GM19395 (cell line): ENCODE measurements at regions not wholly inside any gene's neighbourhood (a gene's known extent, or its start where the extent isn't known, plus 50 kb on each side); places are given as distances from the start of the nearest gene placed in this dataset.
"Not testable (repeated sequence)": the region's sequence is repeated elsewhere in the genome, so short reads cannot be mapped to it uniquely, and the experiment has no call there.

Experiments
- ATAC-seq: cut with Tn5 transposase; IDR thresholded peaks from one replicate; pipeline ENCODE4 v1.9.1; 2021; ENCODE audit warnings: mild to moderate bottlenecking, moderate library complexity; ENCODE audit not compliant: unreplicated experiment

DNA sequence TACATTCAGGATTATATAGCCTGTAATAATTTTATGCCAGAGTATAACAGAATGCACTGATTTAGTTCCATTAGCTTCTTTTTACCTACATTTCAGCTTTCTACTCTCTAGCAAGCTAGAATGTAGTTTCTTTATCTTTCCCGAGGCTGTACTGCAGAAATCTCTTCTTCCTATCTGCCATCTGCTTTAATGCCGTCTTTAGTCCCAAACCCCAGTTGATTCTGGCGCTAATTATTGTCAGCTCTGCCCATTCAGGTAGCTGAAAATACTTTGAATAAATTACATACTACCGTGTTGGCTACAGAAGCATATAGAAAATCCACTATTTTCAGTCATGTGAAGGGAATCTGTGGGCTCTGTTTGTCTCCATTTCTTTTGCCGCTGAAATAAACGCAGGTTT, 706.7 kb downstream of the NTRK3 start:
- ATAC-seq = no peak

DNA sequence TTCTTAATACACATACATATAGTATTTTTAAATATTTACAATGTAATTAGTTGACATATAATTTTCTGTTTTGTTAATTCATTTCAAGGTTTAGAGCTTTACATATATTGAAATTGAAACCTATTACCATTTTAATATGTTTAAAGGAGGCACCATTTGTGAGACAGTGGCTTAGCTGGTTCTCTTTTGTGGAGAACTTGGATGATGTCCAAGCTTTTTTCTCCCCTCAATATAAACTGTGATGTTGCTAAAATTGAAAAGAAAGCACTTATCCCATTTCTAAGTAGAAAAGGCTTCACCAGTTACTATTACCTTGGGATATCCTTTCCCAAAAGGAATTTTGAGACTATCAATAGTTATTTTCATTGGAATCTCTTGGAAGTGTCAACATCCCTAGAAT, 707.2 kb downstream of the NTRK3 start:
- ATAC-seq = no peak

- ATAC-seq = not testable (repeated sequence)
Observed at GRCh38 chr15:87548590-87548989, 707.9 kb downstream of the NTRK3 start.

- ATAC-seq = no peak
Observed at GRCh38 chr15:87547470-87548181, 708.9 kb downstream of the NTRK3 start.

DNA sequence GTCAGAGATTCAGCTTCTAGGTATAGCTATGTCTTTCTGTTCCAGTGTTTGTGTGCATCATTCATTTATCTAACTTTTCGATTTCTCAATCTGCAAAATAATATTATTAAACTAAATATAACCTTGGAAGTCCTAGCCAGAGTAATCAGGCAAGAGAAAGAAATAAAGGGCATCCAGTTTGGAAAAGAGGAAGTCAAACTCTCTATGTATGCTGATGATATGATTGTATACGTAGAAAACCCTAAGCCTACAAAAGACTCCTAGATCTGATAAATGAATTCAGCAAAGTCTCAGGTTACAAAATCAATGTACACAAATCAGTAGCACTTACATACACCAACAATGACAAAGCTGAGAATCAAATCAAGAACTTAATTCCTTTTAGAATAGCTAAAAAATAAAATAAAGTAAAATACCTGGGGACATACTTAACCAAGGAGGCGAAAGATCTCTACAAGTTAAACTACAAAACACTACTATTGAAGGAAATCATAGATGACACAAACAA, 718.2 kb downstream of the NTRK3 start:
- ATAC-seq = no peak

- ATAC-seq = no peak
Observed at GRCh38 chr15:87537295-87537694, 719.2 kb downstream of the NTRK3 start.

- not testable (repeated sequence) for ATAC-seq
Observed at GRCh38 chr15:87533637-87534036, 722.9 kb downstream of the NTRK3 start.

DNA sequence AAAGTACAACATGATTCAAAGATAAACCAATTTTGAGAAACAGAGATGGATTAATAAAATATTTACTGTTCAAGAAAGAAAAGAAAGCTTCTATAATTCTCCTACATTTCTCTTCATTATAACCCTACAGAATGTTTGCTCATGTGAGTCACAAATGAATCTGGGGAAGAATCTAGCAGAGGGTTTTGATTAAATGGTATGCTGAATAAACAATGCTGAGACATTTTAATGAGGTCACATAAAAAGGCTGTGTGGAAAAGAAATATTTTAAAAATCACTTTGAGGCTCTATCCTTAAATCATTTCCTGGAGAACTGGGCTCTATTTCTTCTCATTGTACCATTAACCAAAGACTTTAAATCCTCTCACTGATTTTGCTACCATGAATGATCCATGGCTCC, 727.7 kb downstream of the NTRK3 start:
- no peak for ATAC-seq

- no peak for ATAC-seq
Observed at GRCh38 chr15:87527875-87528274, 728.7 kb downstream of the NTRK3 start.

GRCh38 chr15:87527416-87527815, 729.1 kb downstream of the NTRK3 start:
- no peak for ATAC-seq

DNA sequence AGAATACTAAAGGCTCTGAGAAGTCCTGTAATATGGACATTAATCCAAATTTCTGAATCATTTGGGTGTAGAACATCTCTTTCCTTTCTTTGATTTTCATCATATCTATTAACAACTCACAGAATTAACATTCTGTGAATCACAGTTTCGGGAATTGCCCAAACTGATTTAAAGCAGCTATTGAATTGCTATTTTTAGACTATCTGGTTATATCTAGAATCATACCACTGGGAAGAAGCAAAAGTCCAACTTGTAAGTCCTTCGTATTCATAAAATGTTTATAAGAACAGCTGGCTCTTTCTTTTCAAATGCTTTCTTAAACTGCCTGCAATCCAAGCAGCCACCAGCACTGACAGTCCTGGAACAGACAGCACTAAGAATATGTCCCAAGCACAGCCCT, 733.0 kb downstream of the NTRK3 start:
- no peak for ATAC-seq

DNA sequence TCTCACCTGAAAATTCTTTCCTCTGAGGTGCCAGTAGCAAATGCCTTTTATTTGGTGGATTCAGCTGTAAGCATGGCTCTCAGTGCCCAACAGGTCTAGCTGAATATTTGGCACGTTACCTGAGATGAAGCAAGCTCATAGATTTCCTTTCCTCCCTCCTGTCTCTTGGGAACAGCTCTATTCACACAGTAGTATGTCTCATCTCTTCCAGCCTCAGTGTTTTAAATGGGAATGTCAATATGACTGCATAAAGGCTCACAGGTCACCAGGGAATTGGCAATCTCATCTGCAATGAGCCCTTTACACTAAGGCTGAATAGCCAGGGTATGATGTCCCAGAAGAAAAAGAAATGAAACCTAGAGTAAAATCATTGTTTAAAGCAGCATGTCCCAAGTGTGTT, 733.5 kb downstream of the NTRK3 start:
- ATAC-seq = no peak

DNA sequence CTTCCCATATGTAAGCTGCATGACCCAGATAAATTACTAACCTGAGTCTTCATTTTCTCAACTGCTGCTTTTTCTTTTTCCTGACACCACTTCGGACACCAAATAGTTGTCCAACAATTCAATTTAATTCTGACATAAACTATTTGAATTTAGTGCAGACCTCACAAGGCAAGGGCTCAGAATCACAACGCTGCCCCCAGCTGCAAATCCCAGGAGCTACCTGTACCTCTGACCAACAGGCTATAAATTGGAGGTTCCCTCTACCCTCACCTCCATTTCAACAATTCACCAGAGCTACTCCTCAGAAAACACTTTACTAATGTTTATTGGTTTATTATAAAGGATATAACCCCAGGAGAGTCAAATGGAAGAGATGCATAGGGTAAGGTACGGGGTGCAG, 737.6 kb downstream of the NTRK3 start:
- no peak for ATAC-seq

DNA sequence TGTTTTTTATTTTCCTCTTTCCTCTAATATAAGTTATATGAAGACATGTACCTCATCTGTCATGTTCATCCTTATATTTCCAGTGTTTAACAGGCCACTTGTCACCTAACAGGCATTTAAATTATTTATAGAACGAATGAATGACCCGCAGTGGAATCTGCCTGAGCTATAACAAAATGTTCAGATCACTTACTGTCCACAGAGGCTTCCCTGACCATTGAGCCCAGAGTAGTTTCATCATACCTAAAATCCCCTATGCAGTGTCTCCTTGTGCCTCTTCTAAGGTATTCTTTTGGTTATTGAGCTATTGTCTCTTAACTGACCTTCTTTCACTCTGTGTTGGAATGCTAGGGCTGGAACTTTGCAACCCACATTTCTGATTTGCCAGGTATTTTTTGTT, 748.5 kb downstream of the NTRK3 start:
- ATAC-seq = no peak

- no peak for ATAC-seq
Observed at GRCh38 chr15:87502173-87502572, 754.4 kb downstream of the NTRK3 start.

DNA sequence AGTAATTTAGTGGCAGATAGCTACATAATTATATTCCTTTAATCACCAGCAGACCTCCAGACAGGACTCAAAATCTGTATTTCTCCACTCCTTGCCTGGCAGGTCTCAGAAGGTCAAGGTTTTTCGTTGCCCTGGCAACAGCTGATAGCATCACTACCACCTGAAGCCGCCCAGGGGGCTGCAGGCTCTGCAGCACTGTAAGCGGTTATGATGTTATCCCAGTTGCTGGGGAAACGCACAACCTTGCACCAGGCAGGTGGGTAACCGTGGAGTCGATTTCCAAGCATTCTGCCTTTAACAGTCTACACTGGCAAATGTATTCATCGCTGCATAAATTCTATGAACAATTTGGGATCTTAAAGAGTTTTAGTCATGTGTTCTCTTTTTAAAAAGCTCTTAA, 756.3 kb downstream of the NTRK3 start:
- ATAC-seq = no peak

- ATAC-seq = no peak
Observed at GRCh38 chr15:87498560-87498959, 758.0 kb downstream of the NTRK3 start.

DNA sequence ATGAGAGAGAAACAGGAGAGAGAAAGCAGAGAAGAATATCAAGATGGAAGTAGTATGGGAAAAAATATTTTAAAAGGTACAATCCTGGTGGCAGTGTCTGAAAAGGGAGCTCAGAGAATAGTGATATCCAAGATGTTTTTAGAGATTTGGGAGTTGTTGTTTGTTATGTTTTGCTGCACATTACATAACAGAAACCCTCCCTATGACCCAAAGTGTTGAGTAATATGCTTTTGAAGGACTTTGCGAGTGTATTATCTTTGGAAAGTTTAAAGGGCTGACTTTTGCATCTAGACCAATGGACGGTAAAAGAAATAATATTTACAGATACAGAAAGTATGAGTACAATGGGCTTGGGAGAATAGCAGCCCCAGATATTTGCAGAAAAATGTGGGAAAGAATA, 759.7 kb downstream of the NTRK3 start:
- no peak for ATAC-seq

GRCh38 chr15:87496109-87496508, 760.4 kb downstream of the NTRK3 start:
- no peak for ATAC-seq

- ATAC-seq = no peak
Observed at GRCh38 chr15:87493803-87494202, 762.7 kb downstream of the NTRK3 start.

DNA sequence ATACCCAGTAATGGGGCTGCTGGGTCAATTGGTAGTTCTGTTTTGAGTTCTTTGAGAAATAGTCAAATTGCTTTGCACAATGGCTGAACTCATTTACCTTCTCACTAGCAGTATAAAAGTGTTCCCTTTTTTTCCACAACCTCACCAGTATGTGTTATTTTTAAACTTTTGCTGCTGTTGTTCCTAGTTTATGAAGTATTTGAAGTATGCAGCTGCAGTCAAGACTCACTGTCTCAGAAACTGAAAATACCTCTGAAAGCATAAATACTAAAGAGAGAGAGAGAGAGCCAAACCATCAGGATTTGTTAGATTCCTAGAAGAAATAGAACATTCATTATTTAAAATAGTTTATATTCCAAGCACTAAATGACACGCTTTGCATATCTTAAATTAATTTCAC, 764.2 kb downstream of the NTRK3 start:
- ATAC-seq = no peak

- ATAC-seq = no peak
Observed at GRCh38 chr15:87490666-87491065, 765.9 kb downstream of the NTRK3 start.
